Caki2 (cell line): ENCODE measurements at regions not wholly inside any gene's neighbourhood (a gene's known extent, or its start where the extent isn't known, plus 50 kb on each side); places are given as distances from the start of the nearest gene placed in this dataset.

ENCODE experiments used
- DNase-seq: peaks from one replicate; pipeline ENCODE4 v3.0.0-alpha.2; 2015; ENCODE audit warnings: low read depth
- in situ Hi-C: cut with HindIII; loops from 2 replicates; pipeline ENCODE4 v1.10.0; 2016; ENCODE audit warnings: low sequenced_read_pairs, low pct_unique_long_range_greater_than_20kb, mixed read lengths

GRCh38 chr2:157061799-157062198 lies 195.7 kb upstream of the GALNT5 start:
- no peak for DNase-seq
- in situ Hi-C loops = no loop called here

DNA sequence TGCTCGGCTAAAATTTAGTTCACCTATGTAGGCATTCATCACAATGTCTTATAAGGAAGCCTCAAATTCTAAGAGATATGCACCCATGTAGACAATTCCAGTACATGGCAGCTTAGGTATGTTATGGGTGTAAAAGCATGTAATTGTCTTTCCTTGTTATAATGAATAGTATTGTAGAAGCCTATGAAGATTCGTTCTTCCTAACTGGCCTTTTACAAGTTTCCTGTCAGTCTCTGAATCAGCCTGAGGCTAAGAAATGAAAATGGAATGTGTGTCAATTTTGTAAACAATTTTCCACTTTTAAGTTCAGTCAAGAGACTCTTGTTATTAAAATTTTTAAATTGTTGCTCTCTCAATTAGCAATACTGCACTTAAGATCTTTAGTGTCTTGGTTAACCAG lies 189.9 kb upstream of the GALNT5 start:
- no peak for DNase-seq
- in situ Hi-C loops = no loop called here

DNA sequence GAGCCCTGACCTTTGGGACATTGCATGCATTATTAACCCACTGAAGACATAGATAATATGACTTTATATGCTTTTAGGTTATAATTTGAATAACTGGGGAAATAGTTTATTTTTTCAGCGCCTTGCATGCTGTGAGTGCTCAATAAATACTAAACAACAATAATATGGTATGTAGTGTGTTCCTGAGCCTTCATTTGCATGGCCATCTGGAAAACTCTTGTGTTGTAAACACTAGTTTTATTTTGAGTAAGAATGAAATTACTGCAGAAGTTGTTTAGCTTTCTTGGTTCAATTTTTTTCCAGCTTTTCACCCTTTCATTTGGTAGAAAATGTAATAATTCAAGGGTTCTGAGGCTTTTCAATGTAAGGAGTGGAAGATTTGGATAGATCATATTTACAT lies 189.3 kb upstream of the GALNT5 start:
- in situ Hi-C loops = no loop called here

DNA sequence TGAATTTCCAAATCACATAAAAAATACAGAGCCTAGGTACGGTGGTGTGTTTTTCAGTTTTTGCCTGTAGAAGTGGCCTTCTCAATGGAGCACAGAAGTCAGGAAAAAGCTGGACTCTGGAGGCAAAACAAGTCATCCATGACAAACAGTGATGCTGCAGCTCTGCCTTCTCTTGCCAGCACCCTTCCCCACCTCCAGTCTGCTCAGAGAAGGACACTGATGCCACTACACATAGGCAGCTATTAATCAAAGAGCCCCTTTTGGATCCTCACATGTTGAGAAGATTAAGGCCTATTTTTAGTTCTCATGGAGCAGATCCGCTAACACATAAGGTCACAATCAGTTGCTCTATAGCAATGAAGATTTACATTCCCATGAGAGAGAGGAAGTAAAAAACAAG lies 181.6 kb upstream of the GALNT5 start:
- in situ Hi-C loops = no loop called here
- no peak for DNase-seq

More for the DNA sequence above, 189.3 kb upstream of the GALNT5 start:
- no peak for DNase-seq

DNA sequence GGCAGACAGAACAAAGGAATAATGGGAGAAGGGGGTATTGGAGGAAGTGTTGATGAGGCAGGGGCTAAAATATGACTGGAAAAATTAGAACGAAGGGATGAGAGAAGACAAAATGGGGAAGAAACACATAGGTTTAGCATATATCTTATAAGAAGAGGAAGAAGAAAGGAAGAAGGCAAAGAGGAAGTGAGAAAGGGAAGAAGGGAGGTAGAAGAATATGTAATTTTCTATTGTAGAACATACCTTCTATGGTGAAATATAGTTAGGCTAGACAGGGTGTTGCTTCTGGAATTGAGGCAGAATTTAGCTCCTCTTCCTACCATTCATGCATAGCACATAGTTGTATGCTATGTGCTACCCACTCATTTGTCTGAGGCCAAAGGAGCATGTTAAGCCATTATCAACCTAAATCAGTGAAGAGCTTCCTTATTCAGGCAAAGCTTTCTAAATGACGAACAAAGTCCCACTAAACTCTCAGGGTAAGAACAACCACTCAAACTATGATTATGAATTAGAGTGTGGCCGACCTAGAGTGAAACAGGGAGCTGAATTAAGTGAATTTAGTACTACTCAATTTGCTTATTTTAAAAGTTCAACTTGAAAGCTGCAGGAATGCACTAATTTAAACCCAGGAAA lies 180.9 kb upstream of the GALNT5 start:
- in situ Hi-C loops = no loop called here
- no peak for DNase-seq

- no peak for DNase-seq
- in situ Hi-C loops = no loop called here
Observed at GRCh38 chr2:157077753-157078350, 179.7 kb upstream of the GALNT5 start.

DNA sequence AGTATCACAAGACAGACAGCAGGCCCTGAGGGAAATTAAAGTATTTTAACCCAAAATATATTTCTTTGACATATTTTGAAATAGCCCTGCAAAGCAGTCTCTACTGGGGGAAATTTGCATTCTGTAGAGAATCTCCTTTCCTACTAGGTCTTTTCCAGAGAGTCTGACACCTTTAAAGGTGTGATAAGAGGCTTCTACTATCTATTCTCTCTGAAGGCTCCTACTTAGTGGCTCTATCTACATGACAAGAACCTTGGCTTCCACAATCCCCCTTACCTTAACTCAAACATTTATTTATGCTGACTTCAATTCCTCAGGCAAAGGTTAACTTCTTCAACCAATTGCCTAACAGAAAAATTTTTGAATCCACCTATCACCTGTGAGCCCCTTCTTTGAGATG lies 174.6 kb upstream of the GALNT5 start:
- DNase-seq = no peak
- in situ Hi-C loops = no loop called here

- DNase-seq = no peak
- in situ Hi-C loops = no loop called here
Observed at GRCh38 chr2:157085522-157085921, 172.0 kb upstream of the GALNT5 start.

GRCh38 chr2:157087373-157088002 lies 170.0 kb upstream of the GALNT5 start:
- DNase-seq = no peak

DNA sequence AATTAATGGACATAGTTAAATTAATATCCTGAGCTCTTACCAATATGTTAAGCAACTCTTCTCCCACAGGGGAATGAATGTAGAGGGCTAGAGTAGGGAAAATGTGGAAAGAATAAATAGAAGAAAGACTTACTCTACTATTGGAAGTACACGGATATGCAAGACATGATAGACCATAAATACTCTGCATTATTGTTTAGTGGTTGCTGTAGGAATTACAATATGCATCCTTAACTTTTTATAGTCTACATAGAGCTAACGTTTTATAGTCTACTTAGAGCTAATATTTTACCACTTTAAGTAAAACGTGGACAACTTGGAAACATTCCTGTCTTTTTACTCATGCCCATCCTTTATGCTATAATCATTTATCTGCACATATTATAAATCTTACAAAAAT lies 163.8 kb upstream of the GALNT5 start:
- DNase-seq = no peak
- in situ Hi-C loops = no loop called here

More at GRCh38 chr2:157087373-157088002, 170.0 kb upstream of the GALNT5 start:
- in situ Hi-C loops = no loop called here

- DNase-seq = no peak
- in situ Hi-C loops = no loop called here
Observed at GRCh38 chr2:157105372-157105771, 152.1 kb upstream of the GALNT5 start.

GRCh38 chr2:157106950-157107349 lies 150.6 kb upstream of the GALNT5 start:
- no peak for DNase-seq
- in situ Hi-C loops = no loop called here

- peak; percentile 0 for DNase-seq
- in situ Hi-C loops = no loop called here
Observed at GRCh38 chr2:157107460-157107859, 150.0 kb upstream of the GALNT5 start.

GRCh38 chr2:157107877-157108276 lies 149.6 kb upstream of the GALNT5 start:
- in situ Hi-C loops = no loop called here
- DNase-seq = peak; percentile 22

DNA sequence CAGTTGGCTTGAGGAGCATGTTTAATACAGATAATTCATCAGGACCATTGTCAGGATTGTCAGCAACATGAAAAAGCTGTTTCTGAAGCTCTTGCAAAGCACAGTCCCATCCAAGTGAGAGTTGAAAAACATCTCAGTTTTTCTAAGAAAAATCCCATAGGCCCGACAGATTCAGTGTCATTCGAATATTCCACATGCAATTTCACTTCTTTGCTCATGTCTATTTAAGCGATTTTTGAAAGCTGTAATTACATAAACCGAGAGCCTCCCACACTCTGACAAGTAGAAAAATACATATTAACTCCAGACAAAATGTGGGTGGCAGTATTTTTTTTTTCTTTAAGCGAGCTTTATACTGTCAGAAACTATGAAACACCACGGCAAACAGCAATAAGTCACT lies 134.7 kb upstream of the GALNT5 start:
- DNase-seq = no peak
- in situ Hi-C loops = no loop called here

DNA sequence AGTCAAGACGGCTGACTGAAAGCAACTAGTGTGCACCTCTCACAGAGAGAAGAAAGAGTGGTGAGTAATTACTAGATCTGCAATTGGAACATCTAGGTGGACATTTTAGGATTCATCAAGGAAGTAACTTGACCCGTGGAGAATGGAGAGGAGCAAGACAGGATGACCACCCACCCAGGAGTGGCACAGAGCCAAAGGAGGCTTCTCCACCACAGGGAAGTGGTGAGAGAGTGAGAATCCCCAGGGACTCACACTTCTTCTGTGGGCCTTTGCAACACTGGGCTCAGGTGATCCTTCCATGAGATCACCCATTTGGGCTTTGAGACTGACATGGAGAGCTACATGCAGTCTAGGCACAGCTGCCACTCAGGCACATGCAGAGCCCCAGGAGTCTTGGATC lies 132.8 kb upstream of the GALNT5 start:
- in situ Hi-C loops = no loop called here
- no peak for DNase-seq

GRCh38 chr2:157125685-157126084 lies 131.8 kb upstream of the GALNT5 start:
- in situ Hi-C loops = no loop called here
- no peak for DNase-seq

GRCh38 chr2:157127249-157128012 lies 130.1 kb upstream of the GALNT5 start:
- in situ Hi-C loops = no loop called here
- DNase-seq = no peak

DNA sequence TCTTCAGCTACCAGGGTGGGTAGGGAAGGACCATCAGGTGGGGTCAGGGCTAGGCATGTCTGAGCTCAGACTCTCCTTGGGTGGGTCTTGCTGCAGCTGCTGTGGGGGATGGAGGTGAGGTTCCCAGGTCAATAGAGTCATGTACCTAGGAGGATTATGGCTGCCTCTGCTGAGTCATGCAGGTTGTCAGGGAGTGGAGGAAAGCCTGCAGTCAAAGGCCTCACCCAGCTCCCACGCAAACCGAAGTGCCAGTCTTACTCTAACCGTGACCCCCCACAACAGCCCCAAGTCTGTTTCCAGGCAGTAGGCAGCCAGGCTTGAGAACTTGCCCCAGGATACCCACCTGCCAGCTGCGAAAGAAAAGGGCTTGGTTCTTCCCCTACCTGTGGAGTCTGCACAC lies 113.6 kb upstream of the GALNT5 start:
- in situ Hi-C loops = no loop called here

More for the DNA sequence above, 113.6 kb upstream of the GALNT5 start:
- no peak for DNase-seq
